Neuronal stem cell (in vitro differentiated cells): ENCODE measurements at regions not wholly inside any gene's neighbourhood (a gene's known extent, or its start where the extent isn't known, plus 50 kb on each side); places are given as distances from the start of the nearest gene placed in this dataset.

Experiments used
- DNase-seq: peaks from one replicate; pipeline ENCODE4 v3.0.0-alpha.2; 2013; ENCODE audit warnings: low spot score
- H2AFZ ChIP-seq: one replicate; pipeline ENCODE4 v1.6.1; 2013; ENCODE audit warnings: mild to moderate bottlenecking, low read length, inconsistent platforms
- H2AK5ac ChIP-seq: 2 replicates; pipeline ENCODE4 v1.6.1; 2013; ENCODE audit warnings: low read depth, mild to moderate bottlenecking, inconsistent platforms, low read length, moderate library complexity, mixed read lengths
- H2BK120ac ChIP-seq: 2 replicates; pipeline ENCODE4 v1.6.1; 2013; ENCODE audit warnings: low read depth, mild to moderate bottlenecking, inconsistent platforms, low read length, moderate library complexity, mixed read lengths
- H2BK12ac ChIP-seq: one replicate; pipeline ENCODE4 v1.6.1; 2013; ENCODE audit warnings: low read length, inconsistent platforms
- H2BK15ac ChIP-seq: 2 replicates; pipeline ENCODE4 v1.6.1; 2013; ENCODE audit warnings: mild to moderate bottlenecking, low read length, inconsistent platforms, mixed read lengths
- H2BK5ac ChIP-seq: one replicate; pipeline ENCODE4 v1.6.1; 2013; ENCODE audit warnings: inconsistent platforms, mild to moderate bottlenecking, low read length, moderate library complexity
- H3K14ac ChIP-seq: one replicate; pipeline ENCODE4 v1.6.1; 2013; ENCODE audit warnings: low read length, inconsistent platforms
- H3K18ac ChIP-seq: 2 replicates; pipeline ENCODE4 v1.6.1; 2013; ENCODE audit warnings: low read length, inconsistent platforms
- H3K23ac ChIP-seq: 2 replicates; pipeline ENCODE4 v1.6.1; 2013; ENCODE audit warnings: low read depth, mild to moderate bottlenecking, mixed read lengths, low read length, inconsistent platforms; ENCODE audit not compliant: poor library complexity
- H3K27ac ChIP-seq: replicated peaks from 3 replicates; pipeline ENCODE4 v1.5.1; 2013; ENCODE audit warnings: low read length, inconsistent platforms
- H3K27me3 ChIP-seq, 3 experiments: 2 replicates each; pipeline ENCODE4 v1.6.1; 2013; ENCODE audit warnings: low read length in 3 of 3, mild to moderate bottlenecking in 2 of 3, inconsistent platforms in 1 of 3, low read depth in 1 of 3, mixed read lengths in 1 of 3, moderate library complexity in 1 of 3; ENCODE audit not compliant: control insufficient read depth in 3 of 3, insufficient read depth in 3 of 3
- H3K36me3 ChIP-seq, 2 donors: replicated peaks in 1 of 2; 2 replicates each; pipeline ENCODE4 v1.6.1; 2013; ENCODE audit warnings: low read length in 2 of 2; ENCODE audit not compliant: control insufficient read depth in 2 of 2, insufficient read depth in 2 of 2
- H3K4ac ChIP-seq: 2 replicates; pipeline ENCODE4 v1.6.1; 2013; ENCODE audit warnings: inconsistent platforms, mild to moderate bottlenecking, low read length, moderate library complexity
- H3K4me1 ChIP-seq, 2 donors: 1 replicate in 1 of 2; 2 replicates in 1 of 2; pipeline ENCODE4 v1.6.1; 2013; ENCODE audit warnings: low read length in 2 of 2, low read depth in 1 of 2; ENCODE audit not compliant: control insufficient read depth in 2 of 2, insufficient read depth in 1 of 2
- H3K4me2 ChIP-seq: one replicate; pipeline ENCODE4 v1.6.1; 2013; ENCODE audit warnings: mild to moderate bottlenecking, low read length, inconsistent platforms; ENCODE audit not compliant: insufficient read depth, poor library complexity, severe bottlenecking
- H3K4me3 ChIP-seq, 2 donors: 2 replicates each; pipeline ENCODE4 v1.5.1; 2013; ENCODE audit warnings: low read length in 2 of 2, mild to moderate bottlenecking in 2 of 2, inconsistent platforms in 1 of 2, moderate library complexity in 1 of 2
- H3K79me1 ChIP-seq: one replicate; pipeline ENCODE4 v1.6.1; 2013; ENCODE audit warnings: low read depth, mild to moderate bottlenecking, inconsistent platforms, low read length, moderate library complexity
- H3K9ac ChIP-seq: one replicate; pipeline ENCODE4 v1.6.1; 2013; ENCODE audit warnings: mild to moderate bottlenecking, low read depth, low read length, inconsistent platforms; ENCODE audit not compliant: poor library complexity
- H3K9me3 ChIP-seq, 2 donors: replicated peaks in 1 of 2; 2 replicates each; pipeline versions ENCODE3 to v1.6.1; 2013; ENCODE audit warnings: low read length in 2 of 2, mild to moderate bottlenecking in 2 of 2, inconsistent platforms in 1 of 2, low read depth in 1 of 2, mixed read lengths in 1 of 2, moderate library complexity in 1 of 2; ENCODE audit not compliant: control insufficient read depth in 2 of 2, insufficient read depth in 1 of 2
- H4K8ac ChIP-seq: one replicate; pipeline ENCODE4 v1.6.1; 2013; ENCODE audit warnings: low read depth, mild to moderate bottlenecking, inconsistent platforms, low read length, moderate library complexity
- H4K91ac ChIP-seq: one replicate; pipeline ENCODE4 v1.6.1; 2013; ENCODE audit warnings: low read length, low read depth, mild to moderate bottlenecking, inconsistent platforms; ENCODE audit not compliant: poor library complexity
- WGBS, 2 donors: extraction: QIAGEN DNeasy Blood & Tissue Kit; methylation state at CpG; one replicate each; pipeline ENCODE4 v1.1.7; 2013; ENCODE audit warnings: missing lambda C conversion rate in 2 of 2, mixed read lengths in 1 of 2; ENCODE audit not compliant: insufficient read length in 2 of 2, insufficient replicate concordance in 1 of 2; ENCODE audit errors: extremely low coverage in 2 of 2; 5-methylcytosine and 5-hydroxymethylcytosine counted together

DNA sequence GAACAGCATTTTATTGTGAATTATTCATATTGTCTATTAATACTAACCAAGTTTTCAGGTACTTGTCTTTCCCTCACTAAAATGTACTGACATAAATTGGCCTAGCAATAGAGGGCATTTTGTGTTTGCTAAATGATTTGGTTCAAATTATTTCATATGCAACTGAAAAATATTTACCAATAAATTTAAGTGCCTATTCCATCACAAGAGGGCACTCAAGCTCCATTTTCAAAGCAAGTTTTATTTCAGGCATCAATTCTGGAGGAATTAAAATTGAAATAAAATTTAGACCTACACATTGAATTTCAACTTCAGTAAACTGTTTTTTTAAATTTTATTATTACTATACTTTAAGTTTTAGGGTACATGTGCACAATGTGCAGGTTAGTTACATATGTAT is 114.3 kb upstream of the SYNCRIP start:
- no peak for DNase-seq
- Histone ChIP-seq H3K18ac (no peak overlapping the region), H2BK5ac (no peak overlapping the region), H2BK120ac (no peak overlapping the region), H4K8ac (no peak overlapping the region), H2BK15ac (no peak overlapping the region), H3K9me3 (no peaks in the 10 kb centered on the region), H3K36me3 (no peaks in the 10 kb centered on the region), H3K79me1 (no peaks in the 10 kb centered on the region), H3K27ac (no peak overlapping the region), H4K91ac (no peak overlapping the region), H2AK5ac (no peak overlapping the region), H3K14ac (no peak overlapping the region), H3K4me3 (no peak overlapping the region), H3K4ac (no peak overlapping the region), H3K4me2 (no peak overlapping the region), H3K27me3 (no peaks in the 10 kb centered on the region), H3K9ac (no peak overlapping the region), H3K23ac (no peak overlapping the region), H3K4me1 (no peaks in the 10 kb centered on the region), H2AFZ (no peak overlapping the region), H2BK12ac (no peak overlapping the region)

DNA sequence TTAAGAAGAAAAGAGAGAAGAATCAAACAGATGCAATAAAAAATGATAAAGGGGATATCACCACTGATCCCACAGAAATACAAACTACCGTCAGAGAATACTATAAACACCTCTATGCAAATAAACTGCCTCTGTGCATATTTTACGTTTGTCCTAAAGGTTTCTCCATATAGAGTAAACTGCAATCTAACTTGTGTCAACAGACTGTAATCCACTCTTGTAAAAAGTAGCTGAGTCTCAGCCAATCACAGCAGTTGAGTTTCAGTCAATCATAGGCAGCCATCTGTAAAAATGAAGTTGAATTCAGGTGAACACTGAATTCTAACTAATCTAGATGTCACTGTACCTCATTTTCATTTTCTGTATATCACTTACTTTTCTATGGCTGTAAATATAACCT is 112.2 kb upstream of the SYNCRIP start:
- Histone ChIP-seq H3K79me1 (no peaks in the 10 kb centered on the region), H3K4me3 (no peak overlapping the region), H2AFZ (no peak overlapping the region), H3K14ac (no peak overlapping the region), H2AK5ac (no peak overlapping the region), H2BK5ac (no peak overlapping the region), H3K36me3 (no peaks in the 10 kb centered on the region), H3K4ac (no peak overlapping the region), H3K4me2 (no peak overlapping the region), H3K9me3 (no peaks in the 10 kb centered on the region), H2BK12ac (no peak overlapping the region), H3K27ac (no peak overlapping the region), H4K8ac (no peak overlapping the region), H2BK120ac (no peak overlapping the region), H3K4me1 (no peaks in the 10 kb centered on the region), H3K9ac (no peak overlapping the region), H3K23ac (no peak overlapping the region), H2BK15ac (no peak overlapping the region), H4K91ac (no peak overlapping the region), H3K27me3 (no peaks in the 10 kb centered on the region), H3K18ac (no peak overlapping the region)
- no peak for DNase-seq
- no CpG with 5 or more reads among the region's 2 CpGs for WGBS, 2 donors

DNA sequence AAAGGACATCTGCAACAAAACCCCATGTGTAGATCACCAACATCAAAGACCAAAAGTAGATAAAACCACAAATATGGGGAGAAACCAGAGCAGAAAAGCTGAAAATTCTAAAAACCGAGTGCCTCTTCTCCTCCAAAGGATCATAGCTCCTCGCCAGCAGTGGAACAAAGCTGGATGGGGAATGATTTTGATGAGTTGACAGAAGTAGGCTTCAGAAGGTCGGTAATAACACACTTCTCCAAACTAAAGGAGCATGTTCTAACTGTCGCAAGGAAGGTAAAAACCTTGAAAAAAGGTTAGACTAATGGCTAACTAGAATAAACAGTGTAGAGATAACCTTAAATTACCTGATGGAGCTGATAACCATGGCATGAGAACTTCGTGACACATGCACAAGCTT is 109.9 kb upstream of the SYNCRIP start:
- no peak overlapping the region for H4K8ac ChIP-seq
- no peak overlapping the region for H3K4ac ChIP-seq
- H3K14ac ChIP-seq = no peak overlapping the region
- H3K79me1 ChIP-seq = no peaks in the 10 kb centered on the region
- no peak overlapping the region for H3K23ac ChIP-seq
- no CpG with 5 or more reads among the region's 5 CpGs for whole genome bisulfite sequencing, 2 donors
- H3K27me3 ChIP-seq = no peaks in the 10 kb centered on the region
- no peak overlapping the region for H2BK5ac ChIP-seq
- H3K18ac ChIP-seq = no peak overlapping the region
- no peak overlapping the region for H3K27ac ChIP-seq
- no peak overlapping the region for H3K4me3 ChIP-seq
- H3K9me3 ChIP-seq = no peaks in the 10 kb centered on the region
- no peak overlapping the region for H3K4me2 ChIP-seq
- DNase-seq = no peak
- H4K91ac ChIP-seq = no peak overlapping the region
- H3K36me3 ChIP-seq = no peaks in the 10 kb centered on the region
- no peak overlapping the region for H2BK12ac ChIP-seq
- no peaks in the 10 kb centered on the region for H3K4me1 ChIP-seq
- H2BK120ac ChIP-seq = no peak overlapping the region
- H2BK15ac ChIP-seq = no peak overlapping the region
- H2AFZ ChIP-seq = no peak overlapping the region
- no peak overlapping the region for H3K9ac ChIP-seq
- H2AK5ac ChIP-seq = no peak overlapping the region

DNA sequence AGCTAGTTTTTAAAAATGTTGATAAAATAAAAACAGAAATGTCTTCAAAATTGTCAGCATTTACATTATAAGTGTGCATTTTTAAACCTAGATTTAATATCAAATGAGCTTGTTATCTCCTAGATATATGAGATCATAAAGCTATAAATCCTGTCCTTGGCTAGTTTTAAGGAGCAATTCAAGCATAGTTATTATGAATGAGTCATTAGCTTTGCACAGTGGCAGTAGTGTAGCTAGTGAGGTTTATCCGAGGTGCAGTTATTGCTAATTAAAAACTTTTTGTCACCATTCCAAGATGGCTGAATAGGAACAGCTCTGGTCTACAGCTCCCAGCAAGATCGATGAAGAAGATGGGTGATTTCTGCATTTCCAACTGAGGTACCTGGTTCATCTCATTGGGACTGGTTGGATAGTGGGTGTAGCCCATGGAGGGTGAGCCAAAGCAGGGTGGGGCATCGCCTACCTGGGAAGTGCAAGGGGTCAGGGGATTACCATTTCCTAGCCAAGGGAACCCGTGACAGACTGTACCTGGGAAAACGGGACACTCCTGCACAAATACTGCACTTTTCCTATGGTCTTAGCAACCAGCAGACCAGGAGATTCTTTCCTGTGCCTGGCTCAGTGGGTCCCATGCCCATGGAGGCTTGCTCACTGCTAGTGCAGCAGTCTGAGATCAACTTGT is 108.8 kb upstream of the SYNCRIP start:
- H2BK5ac ChIP-seq = no peak overlapping the region
- no peaks in the 10 kb centered on the region for H3K79me1 ChIP-seq
- no peak overlapping the region for H3K9ac ChIP-seq
- no peak overlapping the region for H2AFZ ChIP-seq
- H2AK5ac ChIP-seq = no peak overlapping the region
- no peak overlapping the region for H4K91ac ChIP-seq
- H3K27ac ChIP-seq = no peak overlapping the region
- no peak overlapping the region for H3K14ac ChIP-seq
- H2BK15ac ChIP-seq = no peak overlapping the region
- H3K23ac ChIP-seq = no peak overlapping the region
- H3K4me3 ChIP-seq = no peak overlapping the region
- H3K4me2 ChIP-seq = no peak overlapping the region
- no CpG with 5 or more reads among the region's 5 CpGs for WGBS, 2 donors
- no peak overlapping the region for H3K18ac ChIP-seq
- no peak overlapping the region for H2BK120ac ChIP-seq
- no peaks in the 10 kb centered on the region for H3K9me3 ChIP-seq
- no peak overlapping the region for H2BK12ac ChIP-seq
- no peak for DNase-seq
- H3K36me3 ChIP-seq = no peaks in the 10 kb centered on the region
- no peaks in the 10 kb centered on the region for H3K27me3 ChIP-seq
- no peaks in the 10 kb centered on the region for H3K4me1 ChIP-seq
- no peak overlapping the region for H3K4ac ChIP-seq
- H4K8ac ChIP-seq = no peak overlapping the region
